Uterus (tissue), 2 donors: ENCODE measurements at regions not wholly inside any gene's neighbourhood (a gene's known extent, or its start where the extent isn't known, plus 50 kb on each side); places are given as distances from the start of the nearest gene placed in this dataset.

Source experiments
- POLR2A ChIP-seq, 2 donors: fragments of 450-650 bp; IDR thresholded peaks; one replicate each; pipeline ENCODE4 v1.6.1; 2016; ENCODE audit warnings: antibody characterized with exemption in 2 of 2, mild to moderate bottlenecking in 1 of 2, moderate library complexity in 1 of 2
- TF ChIP-seq, protein P1 (sequence below), 4 experiments: fragments of 200-600 bp in 2 of 4; fragments of 450-650 bp in 2 of 4; sonication (generic) in 2 of 4; IDR thresholded peaks; one replicate each; pipeline ENCODE4 v1.5.1; 2016 to 2019; ENCODE audit warnings: antibody characterized with exemption in 4 of 4, mild to moderate bottlenecking in 2 of 4, moderate library complexity in 1 of 4

GRCh38 chr16:86812363-86812970 is 234.1 kb downstream of the FOXL1 start:
- TF ChIP-seq, protein P1, sequence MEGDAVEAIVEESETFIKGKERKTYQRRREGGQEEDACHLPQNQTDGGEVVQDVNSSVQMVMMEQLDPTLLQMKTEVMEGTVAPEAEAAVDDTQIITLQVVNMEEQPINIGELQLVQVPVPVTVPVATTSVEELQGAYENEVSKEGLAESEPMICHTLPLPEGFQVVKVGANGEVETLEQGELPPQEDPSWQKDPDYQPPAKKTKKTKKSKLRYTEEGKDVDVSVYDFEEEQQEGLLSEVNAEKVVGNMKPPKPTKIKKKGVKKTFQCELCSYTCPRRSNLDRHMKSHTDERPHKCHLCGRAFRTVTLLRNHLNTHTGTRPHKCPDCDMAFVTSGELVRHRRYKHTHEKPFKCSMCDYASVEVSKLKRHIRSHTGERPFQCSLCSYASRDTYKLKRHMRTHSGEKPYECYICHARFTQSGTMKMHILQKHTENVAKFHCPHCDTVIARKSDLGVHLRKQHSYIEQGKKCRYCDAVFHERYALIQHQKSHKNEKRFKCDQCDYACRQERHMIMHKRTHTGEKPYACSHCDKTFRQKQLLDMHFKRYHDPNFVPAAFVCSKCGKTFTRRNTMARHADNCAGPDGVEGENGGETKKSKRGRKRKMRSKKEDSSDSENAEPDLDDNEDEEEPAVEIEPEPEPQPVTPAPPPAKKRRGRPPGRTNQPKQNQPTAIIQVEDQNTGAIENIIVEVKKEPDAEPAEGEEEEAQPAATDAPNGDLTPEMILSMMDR (IDR thresholded peaks at IDR 0.05): no peak
- TF ChIP-seq POLR2A (IDR thresholded peaks at IDR 0.05): no peak
